ENCODE measurements at regions not wholly inside any gene's neighbourhood (a gene's known extent, or its start where the extent isn't known, plus 50 kb on each side); places are given as distances from the start of the nearest gene placed in this dataset.

DNA sequence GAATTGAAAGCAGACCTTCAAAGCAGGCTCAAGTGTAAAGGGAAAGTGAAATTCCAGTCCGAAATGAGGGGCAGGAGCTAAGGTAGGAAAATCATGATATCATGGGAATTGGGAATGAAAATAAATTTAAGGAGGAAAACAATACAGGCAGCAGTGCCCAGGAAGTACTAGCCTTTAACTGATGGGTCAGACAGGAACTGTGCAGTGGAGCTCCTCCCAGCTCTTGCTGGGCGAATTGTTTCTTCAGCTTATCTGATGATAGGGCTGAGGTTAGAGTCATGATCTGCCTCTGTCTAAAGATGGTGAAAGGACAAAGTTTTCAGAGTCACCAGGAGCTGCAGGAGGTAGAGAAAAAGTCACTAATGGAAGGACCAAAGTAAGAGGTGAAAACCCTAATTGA is 457.9 kb upstream of the PTCHD4 start:
- WGBS (ENCODE audit: insufficient coverage): 73% methylated on average over 2 of the region's 2 CpGs
- DNase-seq (ENCODE audit: low read depth in 4 of 6, low spot score in 6 of 6): no peak
- Histone ChIP-seq H3K4me1 (ENCODE audit: control insufficient read depth, insufficient read depth, low read length) (no peaks in the 10 kb centered on the region), H3K36me3 (ENCODE audit: control insufficient read depth, insufficient read depth, low read length) (no peaks in the 10 kb centered on the region), H3K27ac (ENCODE audit: low read depth, low read length) (no peak overlapping the region), H3K27me3 (ENCODE audit: control insufficient read depth, insufficient read depth, low read length) (no peaks in the 10 kb centered on the region), H3K4me3 (ENCODE audit: low read depth, low read length) (no peak overlapping the region), H3K9me3 (ENCODE audit: control insufficient read depth, insufficient read depth, low read length) (no peaks in the 10 kb centered on the region)

DNA sequence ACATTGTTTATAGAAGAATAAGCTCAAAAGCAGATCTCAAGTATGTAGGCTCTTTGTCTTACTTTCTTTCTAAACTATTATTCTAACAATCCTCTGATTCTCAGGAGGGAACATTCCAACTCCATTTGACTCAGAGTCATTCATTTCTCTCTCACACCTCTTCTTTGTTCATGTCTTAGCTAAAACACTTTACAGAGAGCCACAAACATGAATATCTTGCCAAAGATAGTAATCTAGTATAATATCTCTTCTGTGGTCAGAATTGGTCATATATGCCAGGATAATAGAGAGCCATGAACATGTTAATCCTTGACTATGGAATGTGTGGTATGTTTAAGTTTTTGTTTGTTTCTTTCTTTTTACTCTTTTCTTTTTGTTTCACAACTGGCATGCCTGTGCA is 456.0 kb upstream of the PTCHD4 start:
- no peaks in the 10 kb centered on the region for H3K9me3 ChIP-seq (ENCODE audit: control insufficient read depth, insufficient read depth, low read length)

DNA sequence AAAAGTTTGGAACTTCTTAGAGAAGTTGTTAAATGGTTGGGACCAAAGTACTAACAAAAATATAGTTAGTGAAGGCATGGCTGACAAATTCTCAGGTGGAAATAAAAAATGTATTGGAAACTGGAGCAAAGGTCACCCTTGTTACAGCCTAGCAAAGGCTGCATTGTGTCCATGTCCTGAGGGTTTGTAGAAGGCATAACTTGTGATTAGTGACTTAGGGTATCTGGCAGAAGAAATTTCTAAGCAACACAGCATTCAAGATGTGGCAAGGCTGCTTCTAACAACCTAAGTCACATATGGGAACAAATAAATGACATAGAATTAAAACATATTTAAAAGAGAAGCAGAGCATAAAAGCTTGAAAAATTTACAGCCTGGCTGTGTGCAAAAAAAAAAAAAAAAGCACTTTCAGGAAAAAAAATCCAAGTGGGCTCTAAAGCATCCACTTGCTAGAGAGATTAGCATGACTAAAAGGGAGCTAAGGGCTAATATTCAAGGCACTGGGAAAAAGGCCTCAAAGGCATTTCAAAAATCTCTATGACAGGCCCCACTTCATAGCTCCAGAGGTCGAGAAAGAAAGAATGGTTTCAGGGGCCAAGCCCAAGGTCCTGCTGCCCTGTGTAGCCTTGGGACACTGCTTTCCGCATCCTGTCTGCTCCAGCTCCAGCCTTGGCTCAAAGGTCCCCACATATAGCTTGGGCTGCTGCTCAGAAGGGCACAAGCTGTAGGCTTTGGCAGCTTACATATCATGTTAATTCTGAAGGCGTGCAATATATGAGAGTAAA is 453.2 kb upstream of the PTCHD4 start:
- H3K27me3 ChIP-seq (ENCODE audit: control insufficient read depth, insufficient read depth, low read length): no peaks in the 10 kb centered on the region
- H3K9me3 ChIP-seq (ENCODE audit: control insufficient read depth, insufficient read depth, low read length): no peaks in the 10 kb centered on the region
- WGBS (ENCODE audit: insufficient coverage): 62% methylated on average over 2 of the region's 3 CpGs
- no peak overlapping the region for H3K27ac ChIP-seq (ENCODE audit: low read depth, low read length)
- no peak for DNase-seq (ENCODE audit: low read depth in 4 of 6, low spot score in 6 of 6)
- H3K4me3 ChIP-seq (ENCODE audit: low read depth, low read length): no peak overlapping the region
- no peaks in the 10 kb centered on the region for H3K4me1 ChIP-seq (ENCODE audit: control insufficient read depth, insufficient read depth, low read length)
- H3K36me3 ChIP-seq (ENCODE audit: control insufficient read depth, insufficient read depth, low read length): no peaks in the 10 kb centered on the region

More for the DNA sequence above, 456.0 kb upstream of the PTCHD4 start:
- Histone ChIP-seq H3K27ac (ENCODE audit: low read depth, low read length) (no peak overlapping the region), H3K27me3 (ENCODE audit: control insufficient read depth, insufficient read depth, low read length) (no peaks in the 10 kb centered on the region), H3K4me1 (ENCODE audit: control insufficient read depth, insufficient read depth, low read length) (no peaks in the 10 kb centered on the region), H3K36me3 (ENCODE audit: control insufficient read depth, insufficient read depth, low read length) (no peaks in the 10 kb centered on the region), H3K4me3 (ENCODE audit: low read depth, low read length) (no peak overlapping the region)
- DNase-seq (ENCODE audit: low read depth in 4 of 6, low spot score in 6 of 6): no peak

DNA sequence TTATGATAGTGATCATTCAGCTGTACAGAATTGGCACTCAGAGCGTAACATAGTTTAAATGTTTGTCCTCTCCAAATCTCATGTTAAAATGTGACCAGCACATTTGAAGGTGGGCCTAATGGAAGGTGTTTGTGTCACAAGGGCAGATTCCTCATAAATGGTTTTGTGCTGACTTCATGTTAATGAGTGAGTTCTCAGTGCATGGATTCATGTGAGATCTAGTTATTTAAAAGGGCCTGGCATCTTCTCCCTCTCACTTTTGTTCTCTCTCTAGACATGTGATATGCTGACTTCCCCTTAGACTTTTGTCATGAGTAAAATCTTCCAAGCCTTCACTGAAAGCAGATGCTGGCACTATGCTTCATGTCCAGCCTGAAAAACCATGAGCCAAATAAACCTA is 452.4 kb upstream of the PTCHD4 start:
- Histone ChIP-seq H3K27ac (ENCODE audit: low read depth, low read length) (no peak overlapping the region), H3K4me1 (ENCODE audit: control insufficient read depth, insufficient read depth, low read length) (no peaks in the 10 kb centered on the region), H3K9me3 (ENCODE audit: control insufficient read depth, insufficient read depth, low read length) (no peaks in the 10 kb centered on the region), H3K4me3 (ENCODE audit: low read depth, low read length) (no peak overlapping the region), H3K36me3 (ENCODE audit: control insufficient read depth, insufficient read depth, low read length) (no peaks in the 10 kb centered on the region), H3K27me3 (ENCODE audit: control insufficient read depth, insufficient read depth, low read length) (no peaks in the 10 kb centered on the region)
- WGBS (ENCODE audit: insufficient coverage): no CpG with 5 or more reads among the region's 1 CpG
- DNase-seq (ENCODE audit: low read depth in 4 of 6, low spot score in 6 of 6): no peak

DNA sequence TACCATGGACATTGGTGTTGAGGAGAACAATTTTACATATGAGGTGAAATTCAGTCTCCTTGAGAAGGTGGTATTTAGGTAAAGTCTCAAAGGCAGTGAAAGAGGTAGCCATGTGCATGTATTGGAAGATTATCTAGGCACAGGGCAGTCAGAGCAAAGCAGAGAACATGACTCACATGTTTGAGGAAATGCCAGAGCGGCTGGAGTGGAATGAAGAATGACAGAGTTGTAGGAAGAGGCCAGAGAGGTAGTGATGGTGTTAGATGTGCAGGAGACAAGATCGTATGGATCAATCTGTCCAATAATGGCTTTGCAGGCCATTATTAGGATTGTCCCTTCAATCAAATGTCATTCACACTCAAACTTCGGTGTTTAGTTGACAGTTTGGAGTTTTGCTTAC is 449.4 kb upstream of the PTCHD4 start:
- Histone ChIP-seq H3K36me3 (ENCODE audit: control insufficient read depth, insufficient read depth, low read length) (no peaks in the 10 kb centered on the region), H3K4me3 (ENCODE audit: low read depth, low read length) (no peak overlapping the region), H3K4me1 (ENCODE audit: control insufficient read depth, insufficient read depth, low read length) (no peaks in the 10 kb centered on the region), H3K27ac (ENCODE audit: low read depth, low read length) (no peak overlapping the region), H3K9me3 (ENCODE audit: control insufficient read depth, insufficient read depth, low read length) (peaks cover 2% of the 10 kb centered on the region), H3K27me3 (ENCODE audit: control insufficient read depth, insufficient read depth, low read length) (no peaks in the 10 kb centered on the region)
- DNase-seq (ENCODE audit: low read depth in 4 of 6, low spot score in 6 of 6): no peak
- WGBS (ENCODE audit: insufficient coverage): 100% methylated on average over 1 of the region's 3 CpGs

DNA sequence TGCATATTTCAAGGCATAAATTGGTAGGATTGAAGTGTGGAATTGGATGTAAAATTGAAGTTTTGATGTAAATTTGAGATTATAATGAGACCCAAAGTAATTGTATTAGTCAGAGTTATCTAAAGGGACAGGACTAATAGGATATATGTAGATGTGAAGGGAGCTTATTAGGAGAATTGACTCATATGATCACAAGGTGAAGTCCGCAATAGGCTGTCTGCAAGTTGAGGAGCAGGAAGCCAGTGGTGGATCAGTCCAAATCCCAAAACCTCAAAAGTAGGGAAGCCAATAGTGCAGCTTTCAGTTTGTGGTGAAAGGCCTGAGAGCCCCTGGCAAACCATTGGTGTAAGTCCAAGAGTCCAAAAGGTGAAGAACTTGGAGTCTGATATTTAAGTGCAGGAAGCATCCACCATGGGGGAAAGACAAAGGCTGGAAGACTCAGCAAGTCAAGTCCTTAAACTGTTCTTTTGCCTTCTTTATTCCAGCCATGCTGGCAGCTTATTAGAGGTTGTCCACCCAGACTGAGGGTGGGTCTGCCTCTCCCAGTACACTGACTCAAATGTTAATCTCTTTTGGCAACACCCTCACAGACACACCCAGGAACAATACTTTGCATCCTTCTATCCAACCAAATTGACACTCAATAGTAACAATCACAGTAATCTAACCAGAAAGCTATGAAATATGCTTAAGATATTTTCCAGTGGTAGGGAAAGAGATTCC is 442.6 kb upstream of the PTCHD4 start:
- Histone ChIP-seq H3K4me3 (ENCODE audit: low read depth, low read length) (no peak overlapping the region), H3K4me1 (ENCODE audit: control insufficient read depth, insufficient read depth, low read length) (no peaks in the 10 kb centered on the region), H3K9me3 (ENCODE audit: control insufficient read depth, insufficient read depth, low read length) (peaks cover 2% of the 10 kb centered on the region), H3K36me3 (ENCODE audit: control insufficient read depth, insufficient read depth, low read length) (no peaks in the 10 kb centered on the region), H3K27me3 (ENCODE audit: control insufficient read depth, insufficient read depth, low read length) (no peaks in the 10 kb centered on the region), H3K27ac (ENCODE audit: low read depth, low read length) (no peak overlapping the region)
- 100% methylated on average over 1 of the region's 1 CpG for WGBS (ENCODE audit: insufficient coverage)
- DNase-seq (ENCODE audit: low read depth in 4 of 6, low spot score in 6 of 6): no peak

DNA sequence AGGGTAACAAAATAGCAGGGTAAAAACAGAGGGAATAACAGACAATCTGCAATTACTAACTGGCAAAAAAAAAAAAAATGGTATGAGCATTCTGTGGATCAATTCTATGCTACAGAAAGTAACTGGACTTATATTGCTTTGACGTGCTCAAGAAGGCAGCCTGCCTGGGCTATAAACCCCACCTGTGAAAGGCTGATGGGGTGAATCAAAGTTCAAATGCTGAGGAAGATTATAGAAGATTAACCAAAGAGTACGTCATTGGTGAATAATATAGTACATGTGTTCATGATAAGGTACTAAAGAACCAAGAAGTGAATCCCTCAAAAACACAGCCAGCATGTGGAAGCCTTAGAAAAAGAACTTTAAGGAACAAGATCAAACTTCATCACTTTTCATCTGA is 441.9 kb upstream of the PTCHD4 start:
- 100% methylated on average over 1 of the region's 2 CpGs for WGBS (ENCODE audit: insufficient coverage)
- Histone ChIP-seq H3K9me3 (ENCODE audit: control insufficient read depth, insufficient read depth, low read length) (peaks cover 2% of the 10 kb centered on the region), H3K27ac (ENCODE audit: low read depth, low read length) (no peak overlapping the region), H3K4me3 (ENCODE audit: low read depth, low read length) (no peak overlapping the region), H3K27me3 (ENCODE audit: control insufficient read depth, insufficient read depth, low read length) (no peaks in the 10 kb centered on the region), H3K36me3 (ENCODE audit: control insufficient read depth, insufficient read depth, low read length) (no peaks in the 10 kb centered on the region), H3K4me1 (ENCODE audit: control insufficient read depth, insufficient read depth, low read length) (no peaks in the 10 kb centered on the region)
- no peak for DNase-seq (ENCODE audit: low read depth in 4 of 6, low spot score in 6 of 6)

DNA sequence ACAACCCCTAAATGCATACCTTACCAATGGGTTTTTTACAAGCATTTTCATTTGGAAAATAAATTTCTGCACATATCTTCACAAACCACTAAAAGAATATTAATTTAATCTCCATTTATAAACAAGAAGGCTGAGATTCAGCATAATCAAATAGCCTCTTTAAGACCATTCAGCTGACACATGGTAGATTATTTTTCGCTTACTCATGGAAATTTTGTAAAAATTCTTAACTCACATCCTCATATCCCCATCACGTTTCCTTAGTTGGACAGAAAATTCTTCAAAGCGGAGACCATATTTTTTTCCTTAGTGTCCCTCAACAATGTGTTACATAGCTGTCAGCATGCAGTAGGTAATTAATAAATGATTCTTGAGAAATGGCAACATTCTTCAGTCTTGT is 439.6 kb upstream of the PTCHD4 start:
- Histone ChIP-seq H3K36me3 (ENCODE audit: control insufficient read depth, insufficient read depth, low read length) (no peaks in the 10 kb centered on the region), H3K9me3 (ENCODE audit: control insufficient read depth, insufficient read depth, low read length) (no peaks in the 10 kb centered on the region), H3K27me3 (ENCODE audit: control insufficient read depth, insufficient read depth, low read length) (no peaks in the 10 kb centered on the region), H3K4me1 (ENCODE audit: control insufficient read depth, insufficient read depth, low read length) (no peaks in the 10 kb centered on the region), H3K27ac (ENCODE audit: low read depth, low read length) (no peak overlapping the region), H3K4me3 (ENCODE audit: low read depth, low read length) (no peak overlapping the region)
- 100% methylated on average over 1 of the region's 3 CpGs for WGBS (ENCODE audit: insufficient coverage)
- no peak for DNase-seq (ENCODE audit: low read depth in 4 of 6, low spot score in 6 of 6)

DNA sequence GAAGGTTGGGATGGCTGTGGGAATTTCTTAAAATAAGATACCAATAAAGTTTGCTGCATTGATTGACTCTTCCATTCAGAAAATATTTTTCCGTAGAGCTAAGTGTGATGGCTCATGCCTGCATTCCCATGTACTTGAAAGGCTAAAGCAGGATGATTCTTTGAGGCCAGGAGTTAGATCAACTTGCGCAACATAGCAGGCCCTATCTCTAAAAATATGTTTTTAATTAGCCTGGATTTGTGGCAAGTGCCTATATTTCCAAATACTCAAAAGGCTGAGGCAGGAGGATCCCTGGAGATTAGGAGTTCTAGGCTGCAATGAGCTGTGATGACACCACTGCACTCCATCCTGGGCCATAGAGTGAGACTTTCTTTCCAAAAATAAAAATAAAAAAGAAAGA is 431.2 kb upstream of the PTCHD4 start:
- H3K9me3 ChIP-seq (ENCODE audit: control insufficient read depth, insufficient read depth, low read length): peaks cover 2% of the 10 kb centered on the region
- DNase-seq (ENCODE audit: low read depth in 4 of 6, low spot score in 6 of 6): no peak
- H3K4me1 ChIP-seq (ENCODE audit: control insufficient read depth, insufficient read depth, low read length): no peaks in the 10 kb centered on the region

DNA sequence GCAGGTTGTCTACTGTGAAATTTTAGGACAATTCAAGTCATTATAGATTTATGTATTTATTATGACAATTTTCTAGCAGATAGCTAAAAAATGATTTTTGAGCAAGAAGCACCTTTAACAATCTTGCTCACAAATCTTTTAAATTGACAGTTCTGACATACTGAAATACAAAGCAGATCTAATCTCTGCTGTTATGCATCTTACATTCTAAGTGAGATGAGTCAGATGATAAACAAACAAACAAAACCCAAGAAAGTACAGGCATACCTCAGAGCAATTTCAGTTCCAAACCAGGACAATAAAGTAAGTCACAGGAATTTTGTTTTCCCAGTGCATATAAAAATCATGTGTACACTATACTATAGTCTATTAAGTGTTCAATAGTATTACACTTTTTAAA is 430.7 kb upstream of the PTCHD4 start:
- no peaks in the 10 kb centered on the region for H3K27me3 ChIP-seq (ENCODE audit: control insufficient read depth, insufficient read depth, low read length)
- H3K4me3 ChIP-seq (ENCODE audit: low read depth, low read length): no peak overlapping the region
- no peak for DNase-seq (ENCODE audit: low read depth in 4 of 6, low spot score in 6 of 6)
- H3K9me3 ChIP-seq (ENCODE audit: control insufficient read depth, insufficient read depth, low read length): peaks cover 2% of the 10 kb centered on the region
- no peaks in the 10 kb centered on the region for H3K36me3 ChIP-seq (ENCODE audit: control insufficient read depth, insufficient read depth, low read length)
- no peak overlapping the region for H3K27ac ChIP-seq (ENCODE audit: low read depth, low read length)
- H3K4me1 ChIP-seq (ENCODE audit: control insufficient read depth, insufficient read depth, low read length): no peaks in the 10 kb centered on the region

More for the DNA sequence above, 431.2 kb upstream of the PTCHD4 start:
- Histone ChIP-seq H3K36me3 (ENCODE audit: control insufficient read depth, insufficient read depth, low read length) (no peaks in the 10 kb centered on the region), H3K27me3 (ENCODE audit: control insufficient read depth, insufficient read depth, low read length) (no peaks in the 10 kb centered on the region), H3K4me3 (ENCODE audit: low read depth, low read length) (no peak overlapping the region), H3K27ac (ENCODE audit: low read depth, low read length) (no peak overlapping the region)
- WGBS (ENCODE audit: insufficient coverage): no CpG with 5 or more reads among the region's 2 CpGs
